Caco-2 (cell line): ENCODE measurements at regions not wholly inside any gene's neighbourhood (a gene's known extent, or its start where the extent isn't known, plus 50 kb on each side); places are given as distances from the start of the nearest gene placed in this dataset.

ENCODE experiments used
- BruUV-seq: library from RNA; stranded (reverse); fragments of 400-500 nt; replicated peaks from 2 replicates; lab custom pipeline; 2021; lab: Mats Ljungman, UMichigan
- CTCF ChIA-PET: fragments of 300-600 bp; sonication (Branson Sonifier 250); formaldehyde crosslinking; loops from one replicate; lab custom pipeline; 2022; ENCODE audit warnings: antibody characterized with exemption; lab: Charles Lee
- POLR2A ChIA-PET: fragments of 300-600 bp; sonication (Branson Sonifier 250); formaldehyde crosslinking; loops from one replicate; lab custom pipeline; 2022; ENCODE audit warnings: antibody characterized with exemption; lab: Charles Lee
- DNase-seq, 2 experiments: peaks; one replicate each; pipeline versions ENCODE4 v3.0.0 to v3.0.0-alpha.2; 2020 to 2022
- H3K27me3 ChIP-seq: replicated peaks from 2 replicates; pipeline ENCODE4 v1.6.0; 2011; ENCODE audit warnings: low read length; ENCODE audit not compliant: control insufficient read depth, insufficient read depth
- H3K36me3 ChIP-seq: 2 replicates; pipeline ENCODE4 v1.5.1; 2011; ENCODE audit warnings: low read length; ENCODE audit not compliant: control insufficient read depth, insufficient read depth
- H3K4me1 ChIP-seq: fragments of 250-450 bp; sonication (Bioruptor Pico); 2 replicates; pipeline ENCODE4 v1.5.1; 2020; ENCODE audit warnings: mild to moderate bottlenecking
- H3K4me3 ChIP-seq: 2 replicates; pipeline ENCODE4 v1.5.1; 2011; ENCODE audit warnings: low read depth, mild to moderate bottlenecking, control low read depth, low read length
- H3K9me3 ChIP-seq: fragments of 250-450 bp; sonication (Bioruptor Pico); 2 replicates; pipeline ENCODE4 v1.5.1; 2020; ENCODE audit warnings: mild to moderate bottlenecking, moderate library complexity
- H3K27ac Mint-ChIP-seq: one replicate; pipeline ENCODE4 v1.8.0; 2022; ENCODE audit warnings: mixed read lengths; ENCODE audit not compliant: unreplicated experiment
- H3K27me3 Mint-ChIP-seq: one replicate; pipeline ENCODE4 v1.8.0; 2022; ENCODE audit warnings: mixed read lengths; ENCODE audit not compliant: insufficient read depth, unreplicated experiment
- H3K36me3 Mint-ChIP-seq: one replicate; pipeline ENCODE4 v1.8.0; 2022; ENCODE audit warnings: mild to moderate bottlenecking, mixed read lengths; ENCODE audit not compliant: insufficient read depth, unreplicated experiment
- H3K4me1 Mint-ChIP-seq: one replicate; pipeline ENCODE4 v1.8.0; 2022; ENCODE audit warnings: low read depth, mixed read lengths; ENCODE audit not compliant: unreplicated experiment
- H3K4me3 Mint-ChIP-seq: one replicate; pipeline ENCODE4 v1.8.0; 2022; ENCODE audit warnings: mild to moderate bottlenecking, moderate library complexity, mixed read lengths; ENCODE audit not compliant: unreplicated experiment
- H3K9me3 Mint-ChIP-seq: one replicate; pipeline ENCODE4 v1.8.0; 2022; ENCODE audit warnings: mixed read lengths; ENCODE audit not compliant: unreplicated experiment
- CTCF ChIP-seq, 2 experiments: fragments of 200-600 bp in 1 of 2; IDR thresholded peaks; 1 replicate in 1 of 2; 2 replicates in 1 of 2; pipeline versions ENCODE4 v1.5.1 to v1.8.0; 2011 to 2022; ENCODE audit warnings: antibody characterized with exemption in 1 of 2, control low read depth in 1 of 2, inconsistent platforms in 1 of 2, low read depth in 1 of 2, low read length in 1 of 2, mild to moderate bottlenecking in 1 of 2, moderate library complexity in 1 of 2; ENCODE audit not compliant: insufficient read depth in 1 of 2, severe bottlenecking in 1 of 2, unreplicated experiment in 1 of 2
- intact Hi-C: fragments of 100-400 bp; cut with micrococcal nuclease; formaldehyde crosslinking; loops from one replicate; pipeline ENCODE4 v1.10.0; 2022; ENCODE audit not compliant: unreplicated experiment

GRCh38 chr6:22361576-22361975, 64.7 kb upstream of the PRL start:
- no TSS peak for BruUV-seq
- Mint-ChIP-seq H3K27me3 (no peaks in the 10 kb centered on the region), H3K36me3 (no peaks in the 10 kb centered on the region), H3K27ac (no peak overlapping the region), H3K4me1 (peaks cover 21% of the 10 kb centered on the region), H3K9me3 (peaks cover 22% of the 10 kb centered on the region), H3K4me3 (no peak overlapping the region)
- H3K9me3 ChIP-seq: no peaks in the 10 kb centered on the region; the same call in none of the 2 replicates
- POLR2A ChIA-PET: no interaction called here
- H3K27me3 ChIP-seq: no peaks in the 10 kb centered on the region
- H3K4me1 ChIP-seq: peaks cover 7% of the 10 kb centered on the region
- intact Hi-C loops: loop anchor here (5.0 kb wide), 1 partner anchor 109 kb away; no protein-coding TSS in a partner anchor
- CTCF ChIA-PET: no interaction called here
- TF ChIP-seq CTCF (IDR thresholded peaks at IDR 0.05; ENCODE audit: insufficient read depth in 1 of 2, low read depth in 1 of 2, low read length in 1 of 2, severe bottlenecking in 1 of 2, unreplicated experiment in 1 of 2): no peak
- DNase-seq: no peak
- no peaks in the 10 kb centered on the region for H3K36me3 ChIP-seq
- H3K4me3 ChIP-seq: no peak overlapping the region

GRCh38 chr6:22362361-22362760, 65.5 kb upstream of the PRL start:
- ChIA-PET CTCF (no interaction called here), POLR2A (interaction anchor here (0.7 kb wide), 1 partner anchor 419 kb away, joined by 6 read pairs; no protein-coding TSS in a partner anchor)
- Histone ChIP-seq H3K4me1 (peaks cover 7% of the 10 kb centered on the region), H3K9me3 (no peaks in the 10 kb centered on the region; the same call in none of the 2 replicates), H3K36me3 (no peaks in the 10 kb centered on the region), H3K4me3 (no peak overlapping the region), H3K27me3 (no peaks in the 10 kb centered on the region)
- no peaks in the 10 kb centered on the region for H3K36me3 Mint-ChIP-seq
- no peak overlapping the region for H3K4me3 Mint-ChIP-seq
- peaks cover 21% of the 10 kb centered on the region for H3K4me1 Mint-ChIP-seq
- H3K27ac Mint-ChIP-seq: peak overlapping the region; percentile 46
- H3K27me3 Mint-ChIP-seq: no peaks in the 10 kb centered on the region
- no peak for TF ChIP-seq CTCF (IDR thresholded peaks at IDR 0.05; ENCODE audit: insufficient read depth in 1 of 2, low read depth in 1 of 2, low read length in 1 of 2, severe bottlenecking in 1 of 2, unreplicated experiment in 1 of 2)
- no TSS peak for BruUV-seq
- intact Hi-C loops: loop anchor here (5.0 kb wide), 1 partner anchor 110 kb away; no protein-coding TSS in a partner anchor
- no peak for DNase-seq
- H3K9me3 Mint-ChIP-seq: peaks cover 22% of the 10 kb centered on the region

GRCh38 chr6:22363166-22363713, 66.4 kb upstream of the PRL start:
- CTCF ChIA-PET: no interaction called here
- peaks cover 22% of the 10 kb centered on the region for H3K9me3 Mint-ChIP-seq
- H3K36me3 Mint-ChIP-seq: no peaks in the 10 kb centered on the region
- H3K27me3 ChIP-seq: no peaks in the 10 kb centered on the region
- H3K27ac Mint-ChIP-seq: peak overlapping the region; percentile 46
- H3K9me3 ChIP-seq: no peaks in the 10 kb centered on the region; the same call in none of the 2 replicates
- peaks cover 7% of the 10 kb centered on the region for H3K4me1 ChIP-seq
- no peak for TF ChIP-seq CTCF (IDR thresholded peaks at IDR 0.05; ENCODE audit: insufficient read depth in 1 of 2, low read depth in 1 of 2, low read length in 1 of 2, severe bottlenecking in 1 of 2, unreplicated experiment in 1 of 2)
- peaks cover 21% of the 10 kb centered on the region for H3K4me1 Mint-ChIP-seq
- DNase-seq: peak in 1 of 2 experiments; percentile 44
- no peaks in the 10 kb centered on the region for H3K27me3 Mint-ChIP-seq
- no peak overlapping the region for H3K4me3 ChIP-seq
- BruUV-seq: no TSS peak
- H3K4me3 Mint-ChIP-seq: peak overlapping the region; percentile 7
- intact Hi-C loops: loop anchor here (5.0 kb wide), 1 partner anchor 111 kb away; no protein-coding TSS in a partner anchor
- POLR2A ChIA-PET: interaction anchor here (0.5 to 0.7 kb wide), 2 partner anchors 17 to 420 kb away, joined by 5 to 6 read pairs; no protein-coding TSS in a partner anchor
- no peaks in the 10 kb centered on the region for H3K36me3 ChIP-seq
